ENCODE measurements at regions not wholly inside any gene's neighbourhood (a gene's known extent, or its start where the extent isn't known, plus 50 kb on each side); places are given as distances from the start of the nearest gene placed in this dataset.

DNA sequence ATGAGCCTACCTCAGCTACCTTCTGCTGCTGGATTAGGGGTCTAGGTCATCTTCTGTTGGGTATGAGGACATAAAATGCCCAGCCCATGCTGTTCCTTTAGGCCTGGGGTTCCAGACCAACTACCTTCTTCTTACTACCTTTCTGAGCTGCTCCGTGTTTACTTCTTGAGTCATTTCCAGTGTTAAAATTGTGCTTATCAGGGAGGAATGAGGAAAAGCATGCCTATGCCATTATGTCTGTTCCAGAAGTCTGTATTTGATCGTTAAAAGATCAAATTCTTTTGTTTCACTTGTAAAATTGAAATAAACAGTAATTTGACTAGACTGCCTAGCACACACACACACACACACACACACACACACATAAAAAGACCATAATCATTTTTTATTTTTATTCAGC lies 1912.7 kb upstream of the TENM3 start:
- no peak overlapping the region for H4K12ac ChIP-seq (ENCODE audit: low read depth, low read length)
- DNase-seq, result peak in 1 of 2 donors; percentile 60
- H3K9ac ChIP-seq (ENCODE audit: low read length), result no peak overlapping the region
- no CpG with 5 or more reads among the region's 2 CpGs for WGBS (ENCODE audit: extremely low coverage, insufficient coverage, insufficient read length)
- H3K36me3 ChIP-seq (ENCODE audit: control insufficient read depth in 1 of 2, insufficient read depth in 2 of 2, low read length in 2 of 2), result no peaks in the 10 kb centered on the region
- no peak overlapping the region for H2BK5ac ChIP-seq (ENCODE audit: low read depth, low read length, poor library complexity)
- H3K79me2 ChIP-seq (ENCODE audit: control insufficient read depth, insufficient read depth, low read length, poor library complexity), result no peaks in the 10 kb centered on the region
- no peak overlapping the region for H3K4ac ChIP-seq (ENCODE audit: low read depth, low read length)
- no peak overlapping the region for H3K23ac ChIP-seq (ENCODE audit: low read length)
- no peak overlapping the region for H4K8ac ChIP-seq (ENCODE audit: low read depth, low read length)
- no peak overlapping the region for H3K4me2 ChIP-seq (ENCODE audit: low read length)
- no peak overlapping the region for H2BK120ac ChIP-seq (ENCODE audit: insufficient read depth, low read length, poor library complexity)
- no peak overlapping the region for H3K27ac ChIP-seq (ENCODE audit: low read depth, low read length)
- H3K27me3 ChIP-seq (ENCODE audit: insufficient read depth, low read length), result no peaks in the 10 kb centered on the region
- H3K4me3 ChIP-seq (ENCODE audit: low read depth, low read length), result no peak overlapping the region
- H2BK12ac ChIP-seq (ENCODE audit: low read length), result no peak overlapping the region
- H2AK5ac ChIP-seq (ENCODE audit: low read length), result no peak overlapping the region
- no peak overlapping the region for H2AFZ ChIP-seq (ENCODE audit: insufficient read depth, low read length, poor library complexity)
- H3K4me1 ChIP-seq (ENCODE audit: control insufficient read depth in 1 of 2, insufficient read depth in 2 of 2, low read length in 2 of 2), result no peaks in the 10 kb centered on the region
- H4K91ac ChIP-seq (ENCODE audit: low read depth, low read length), result no peak overlapping the region
- H3K18ac ChIP-seq (ENCODE audit: low read length), result no peak overlapping the region
- no peaks in the 10 kb centered on the region for H3K79me1 ChIP-seq (ENCODE audit: low read length)
- H3K14ac ChIP-seq (ENCODE audit: low read length), result peak overlapping the region; percentile 25
- H3K9me3 ChIP-seq (ENCODE audit: insufficient read depth, low read depth, low read length), result no peaks in the 10 kb centered on the region

DNA sequence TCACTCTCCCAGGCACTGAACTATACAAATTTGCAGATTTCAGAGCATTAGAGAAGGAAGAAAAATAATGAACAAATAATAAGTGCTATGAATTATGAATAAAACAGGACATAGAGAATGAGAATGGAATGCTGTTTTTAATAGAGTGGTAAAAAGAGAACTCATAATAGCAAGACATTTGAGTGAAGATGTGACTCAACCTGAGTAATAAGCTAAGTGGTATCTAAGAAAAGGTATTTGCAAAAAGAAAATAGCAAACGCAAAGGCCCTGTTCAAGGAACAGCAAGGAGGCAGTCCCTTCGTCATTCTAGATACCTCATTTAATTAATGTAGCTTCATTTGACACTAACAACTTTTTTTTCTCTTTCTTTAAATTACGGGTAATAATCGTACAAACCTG lies 1910.0 kb upstream of the TENM3 start:
- H2AFZ ChIP-seq (ENCODE audit: insufficient read depth, low read length, poor library complexity), result no peak overlapping the region
- H4K12ac ChIP-seq (ENCODE audit: low read depth, low read length), result no peak overlapping the region
- no peak overlapping the region for H2BK5ac ChIP-seq (ENCODE audit: low read depth, low read length, poor library complexity)
- no peak overlapping the region for H3K9ac ChIP-seq (ENCODE audit: low read length)
- no peak overlapping the region for H3K4ac ChIP-seq (ENCODE audit: low read depth, low read length)
- no peak overlapping the region for H3K27ac ChIP-seq (ENCODE audit: low read depth, low read length)
- no CpG with 5 or more reads among the region's 4 CpGs for WGBS (ENCODE audit: extremely low coverage, insufficient coverage, insufficient read length)
- H3K79me1 ChIP-seq (ENCODE audit: low read length), result no peaks in the 10 kb centered on the region
- H3K23ac ChIP-seq (ENCODE audit: low read length), result no peak overlapping the region
- no peaks in the 10 kb centered on the region for H3K36me3 ChIP-seq (ENCODE audit: control insufficient read depth in 1 of 2, insufficient read depth in 2 of 2, low read length in 2 of 2)
- H3K4me1 ChIP-seq (ENCODE audit: control insufficient read depth in 1 of 2, insufficient read depth in 2 of 2, low read length in 2 of 2), result no peaks in the 10 kb centered on the region
- no peaks in the 10 kb centered on the region for H3K79me2 ChIP-seq (ENCODE audit: control insufficient read depth, insufficient read depth, low read length, poor library complexity)
- H4K91ac ChIP-seq (ENCODE audit: low read depth, low read length), result no peak overlapping the region
- DNase-seq, result no peak
- H3K4me3 ChIP-seq (ENCODE audit: low read depth, low read length), result no peak overlapping the region
- H3K18ac ChIP-seq (ENCODE audit: low read length), result no peak overlapping the region
- no peak overlapping the region for H2BK120ac ChIP-seq (ENCODE audit: insufficient read depth, low read length, poor library complexity)
- H2AK5ac ChIP-seq (ENCODE audit: low read length), result no peak overlapping the region
- H3K9me3 ChIP-seq (ENCODE audit: insufficient read depth, low read depth, low read length), result no peaks in the 10 kb centered on the region
- no peaks in the 10 kb centered on the region for H3K27me3 ChIP-seq (ENCODE audit: insufficient read depth, low read length)
- no peak overlapping the region for H3K14ac ChIP-seq (ENCODE audit: low read length)
- no peak overlapping the region for H4K8ac ChIP-seq (ENCODE audit: low read depth, low read length)
- no peak overlapping the region for H2BK12ac ChIP-seq (ENCODE audit: low read length)
- no peak overlapping the region for H3K4me2 ChIP-seq (ENCODE audit: low read length)

DNA sequence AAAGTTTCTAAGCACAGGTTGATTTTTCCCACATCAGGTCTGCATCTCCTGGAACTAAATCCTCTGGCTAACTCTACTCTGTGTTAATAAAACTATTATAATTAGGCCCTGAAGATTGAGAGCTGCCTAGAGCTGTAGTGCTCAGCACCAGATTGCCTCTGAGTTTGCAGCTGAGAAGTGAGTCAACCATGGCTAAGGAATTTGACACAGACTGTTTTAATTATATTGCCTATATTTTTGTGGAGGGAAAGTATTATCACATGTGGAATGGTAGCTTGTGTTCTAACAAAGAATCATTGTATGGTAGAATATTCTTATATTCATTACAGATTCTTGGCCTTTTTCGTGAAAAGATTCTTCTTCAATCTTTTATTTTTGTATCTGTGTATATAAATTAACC lies 1907.6 kb upstream of the TENM3 start:
- no peaks in the 10 kb centered on the region for H3K79me1 ChIP-seq (ENCODE audit: low read length)
- no peaks in the 10 kb centered on the region for H3K9me3 ChIP-seq (ENCODE audit: insufficient read depth, low read depth, low read length)
- no peak overlapping the region for H2BK12ac ChIP-seq (ENCODE audit: low read length)
- H2BK120ac ChIP-seq (ENCODE audit: insufficient read depth, low read length, poor library complexity), result no peak overlapping the region
- H4K91ac ChIP-seq (ENCODE audit: low read depth, low read length), result no peak overlapping the region
- no peak overlapping the region for H4K12ac ChIP-seq (ENCODE audit: low read depth, low read length)
- H2AK5ac ChIP-seq (ENCODE audit: low read length), result no peak overlapping the region
- H3K18ac ChIP-seq (ENCODE audit: low read length), result no peak overlapping the region
- no peaks in the 10 kb centered on the region for H3K36me3 ChIP-seq (ENCODE audit: control insufficient read depth in 1 of 2, insufficient read depth in 2 of 2, low read length in 2 of 2)
- H3K9ac ChIP-seq (ENCODE audit: low read length), result no peak overlapping the region
- no peak overlapping the region for H3K4me2 ChIP-seq (ENCODE audit: low read length)
- no CpG with 5 or more reads among the region's 1 CpG for WGBS (ENCODE audit: extremely low coverage, insufficient coverage, insufficient read length)
- H3K14ac ChIP-seq (ENCODE audit: low read length), result no peak overlapping the region
- no peaks in the 10 kb centered on the region for H3K79me2 ChIP-seq (ENCODE audit: control insufficient read depth, insufficient read depth, low read length, poor library complexity)
- H3K27ac ChIP-seq (ENCODE audit: low read depth, low read length), result no peak overlapping the region
- no peak overlapping the region for H3K23ac ChIP-seq (ENCODE audit: low read length)
- no peak for DNase-seq
- H3K4ac ChIP-seq (ENCODE audit: low read depth, low read length), result no peak overlapping the region
- no peak overlapping the region for H2BK5ac ChIP-seq (ENCODE audit: low read depth, low read length, poor library complexity)
- no peaks in the 10 kb centered on the region for H3K27me3 ChIP-seq (ENCODE audit: insufficient read depth, low read length)
- H2AFZ ChIP-seq (ENCODE audit: insufficient read depth, low read length, poor library complexity), result no peak overlapping the region
- no peaks in the 10 kb centered on the region for H3K4me1 ChIP-seq (ENCODE audit: control insufficient read depth in 1 of 2, insufficient read depth in 2 of 2, low read length in 2 of 2)
- no peak overlapping the region for H4K8ac ChIP-seq (ENCODE audit: low read depth, low read length)
- no peak overlapping the region for H3K4me3 ChIP-seq (ENCODE audit: low read depth, low read length)

DNA sequence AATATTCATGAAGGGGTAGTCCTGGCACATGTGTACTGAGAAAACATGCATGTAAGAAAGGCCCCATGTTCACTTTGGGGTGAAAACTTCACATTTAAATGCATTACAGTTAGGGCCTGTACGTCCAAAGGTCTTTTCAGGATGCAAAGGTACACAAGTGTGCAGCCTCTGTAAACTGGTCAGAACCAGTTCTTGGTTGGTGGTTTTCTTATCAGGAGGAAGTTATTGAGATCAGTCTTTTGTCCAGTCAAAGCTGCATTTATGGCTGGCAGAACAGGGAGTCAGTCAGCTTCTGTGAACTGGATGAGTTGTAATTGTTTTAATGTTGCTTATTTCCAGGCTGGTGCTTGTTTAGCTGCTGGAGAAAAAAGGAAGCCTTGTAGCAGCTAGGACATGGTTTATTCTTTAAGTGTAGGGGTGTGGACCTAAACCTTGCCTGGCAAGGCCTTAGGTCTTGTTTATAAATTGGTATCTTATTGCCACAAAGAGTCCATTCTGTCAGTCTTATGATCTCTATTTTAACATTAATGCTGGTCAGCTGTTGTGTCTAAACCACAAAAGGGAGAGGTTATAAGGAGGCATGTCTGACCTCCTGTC lies 1906.6 kb upstream of the TENM3 start:
- Histone ChIP-seq H3K36me3 (ENCODE audit: control insufficient read depth in 1 of 2, insufficient read depth in 2 of 2, low read length in 2 of 2) (no peaks in the 10 kb centered on the region), H3K27me3 (ENCODE audit: insufficient read depth, low read length) (no peaks in the 10 kb centered on the region), H3K18ac (ENCODE audit: low read length) (no peak overlapping the region), H2AFZ (ENCODE audit: insufficient read depth, low read length, poor library complexity) (no peak overlapping the region), H3K4ac (ENCODE audit: low read depth, low read length) (no peak overlapping the region), H3K9ac (ENCODE audit: low read length) (no peak overlapping the region), H3K4me2 (ENCODE audit: low read length) (no peak overlapping the region), H2BK12ac (ENCODE audit: low read length) (no peak overlapping the region), H2AK5ac (ENCODE audit: low read length) (no peak overlapping the region), H3K14ac (ENCODE audit: low read length) (no peak overlapping the region), H4K91ac (ENCODE audit: low read depth, low read length) (no peak overlapping the region), H2BK5ac (ENCODE audit: low read depth, low read length, poor library complexity) (no peak overlapping the region), H3K79me2 (ENCODE audit: control insufficient read depth, insufficient read depth, low read length, poor library complexity) (no peaks in the 10 kb centered on the region), H3K27ac (ENCODE audit: low read depth, low read length) (no peak overlapping the region), H4K8ac (ENCODE audit: low read depth, low read length) (no peak overlapping the region), H3K79me1 (ENCODE audit: low read length) (no peaks in the 10 kb centered on the region), H2BK120ac (ENCODE audit: insufficient read depth, low read length, poor library complexity) (no peak overlapping the region), H3K23ac (ENCODE audit: low read length) (no peak overlapping the region), H3K4me3 (ENCODE audit: low read depth, low read length) (no peak overlapping the region), H3K9me3 (ENCODE audit: insufficient read depth, low read depth, low read length) (no peaks in the 10 kb centered on the region), H3K4me1 (ENCODE audit: control insufficient read depth in 1 of 2, insufficient read depth in 2 of 2, low read length in 2 of 2) (no peaks in the 10 kb centered on the region), H4K12ac (ENCODE audit: low read depth, low read length) (no peak overlapping the region)
- no CpG with 5 or more reads among the region's 1 CpG for WGBS (ENCODE audit: extremely low coverage, insufficient coverage, insufficient read length)
- no peak for DNase-seq
